ENCODE measurements at regions not wholly inside any gene's neighbourhood (a gene's known extent, or its start where the extent isn't known, plus 50 kb on each side); places are given as distances from the start of the nearest gene placed in this dataset.

DNA sequence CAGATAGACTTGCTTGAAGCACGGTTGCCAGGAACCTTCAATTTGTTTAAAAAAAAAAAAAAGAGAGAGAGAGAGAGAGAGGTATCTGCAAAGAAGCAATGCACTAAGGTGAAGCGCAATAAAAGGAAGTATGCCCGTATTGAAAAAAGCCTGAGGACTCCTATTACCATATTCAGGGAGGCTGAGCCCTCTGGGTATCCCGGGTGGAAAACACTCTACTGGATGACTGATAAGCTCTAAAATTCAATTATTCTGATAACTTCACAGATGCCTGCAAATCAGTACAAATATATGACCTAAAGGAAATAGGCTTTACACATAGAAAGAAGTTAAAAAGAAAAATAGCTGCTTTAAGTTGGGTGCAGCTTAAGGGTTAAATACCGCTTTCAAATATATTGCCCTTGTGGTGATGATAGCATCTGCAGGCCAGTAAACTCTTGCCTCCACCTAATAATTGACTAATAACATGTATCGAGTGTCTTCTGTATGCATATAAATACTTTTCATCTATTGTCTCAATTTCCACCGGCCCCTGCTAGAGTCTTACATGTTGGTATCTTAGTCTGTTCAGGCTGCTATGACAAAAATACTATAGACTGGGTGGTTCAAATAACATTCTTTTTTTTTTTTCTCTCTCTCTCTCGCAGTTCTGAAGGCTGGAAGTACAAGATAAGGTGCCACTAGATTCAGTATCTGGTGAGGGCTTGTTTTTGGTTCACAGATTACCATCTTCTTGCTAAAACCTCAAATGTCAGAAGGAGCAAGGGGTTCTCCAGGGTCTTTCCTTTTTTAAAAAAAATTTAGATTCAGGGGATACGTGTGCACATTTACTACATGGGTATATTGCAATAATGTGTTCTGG is 187.4 kb upstream of the JARID2 start:
- DNase-seq, result no peak

DNA sequence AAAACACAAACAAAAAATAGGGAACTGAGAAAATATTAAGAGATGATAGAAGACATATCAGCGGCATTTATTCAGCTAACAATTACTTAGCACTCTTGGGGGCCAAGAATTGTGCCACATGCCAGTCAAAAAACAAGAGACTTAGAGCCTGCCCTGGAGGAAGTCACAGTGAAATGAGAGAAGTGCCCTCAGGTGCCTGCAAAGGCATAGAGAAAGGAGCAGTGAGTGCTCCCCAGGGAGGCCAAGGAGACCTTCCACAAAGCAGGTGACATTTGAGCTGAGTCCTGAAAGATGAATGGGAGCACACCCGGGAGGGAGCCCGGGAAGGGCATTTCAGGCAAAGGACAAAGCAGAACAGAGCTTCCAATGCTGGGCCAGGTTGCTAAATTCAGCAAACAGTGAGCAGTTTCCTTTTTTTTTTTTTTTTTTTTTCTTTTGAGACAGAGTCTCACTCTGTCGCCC is 184.7 kb upstream of the JARID2 start:
- no peak for DNase-seq

GRCh38 chr6:15061908-15062515 is 183.9 kb upstream of the JARID2 start:
- DNase-seq, result no peak

DNA sequence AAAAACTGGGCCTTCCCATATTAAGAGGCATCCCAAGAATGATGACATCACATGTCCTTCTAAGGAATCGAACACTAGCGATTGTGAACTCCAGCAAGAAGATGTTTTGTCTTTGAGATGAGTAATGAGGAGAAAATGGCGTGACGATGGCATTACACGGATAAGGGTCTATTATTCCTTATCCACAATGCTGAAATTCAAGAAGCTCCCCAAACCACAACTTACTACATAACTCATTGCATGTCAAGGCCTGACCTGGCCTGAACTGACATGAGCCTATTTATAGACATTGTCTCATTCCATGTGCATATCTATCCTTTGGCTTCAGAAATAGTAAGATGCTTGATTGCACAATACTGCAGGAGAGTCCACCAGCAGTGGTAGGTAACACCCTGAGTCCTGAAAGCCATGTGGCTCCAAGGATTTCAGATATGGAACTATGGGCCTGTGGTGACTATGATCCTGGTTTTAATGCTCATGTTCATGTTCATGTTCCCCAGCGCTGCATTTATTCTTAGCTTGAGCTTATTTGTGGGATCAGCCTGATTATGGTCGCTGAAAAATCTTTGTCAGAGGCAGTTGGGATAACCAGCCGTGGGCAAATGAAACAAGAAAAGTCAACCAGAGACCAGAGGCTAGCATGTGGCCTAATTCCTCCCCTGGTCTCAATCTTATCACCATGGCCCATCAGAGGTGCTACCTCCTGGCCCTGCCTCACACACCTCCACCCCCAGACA is 183.2 kb upstream of the JARID2 start:
- DNase-seq, result no peak

DNA sequence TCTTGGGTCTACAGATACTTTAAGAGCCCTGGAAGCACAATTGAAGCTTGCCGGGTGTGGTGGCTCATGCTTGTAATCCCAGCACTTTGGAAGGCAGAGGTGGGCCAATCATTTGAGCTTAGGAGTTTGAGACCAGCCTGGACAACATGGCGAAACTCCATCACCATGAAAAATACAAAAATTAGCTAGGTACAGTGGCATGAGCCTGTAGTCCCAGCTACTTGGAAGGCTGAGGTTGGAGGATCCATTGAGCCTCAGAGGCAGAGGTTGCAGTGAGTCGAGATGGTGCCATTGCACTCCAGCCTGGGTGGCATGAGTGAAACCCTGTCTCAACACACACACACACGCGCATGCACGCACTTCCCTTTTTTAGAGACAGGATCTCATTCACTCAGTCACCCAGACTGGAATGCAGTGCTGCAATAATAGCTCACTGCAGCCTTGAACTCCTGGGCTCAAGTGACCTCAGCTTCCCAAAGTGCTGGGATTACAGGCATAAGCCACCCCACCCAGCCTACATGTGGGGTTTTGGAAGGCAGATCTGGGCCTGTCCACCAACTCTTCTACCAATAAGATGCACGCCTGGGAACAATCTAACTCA is 182.5 kb upstream of the JARID2 start:
- DNase-seq, result no peak

GRCh38 chr6:15065261-15065989 is 180.4 kb upstream of the JARID2 start:
- no peak for DNase-seq

GRCh38 chr6:15066089-15066758 is 179.6 kb upstream of the JARID2 start:
- no peak for DNase-seq

DNA sequence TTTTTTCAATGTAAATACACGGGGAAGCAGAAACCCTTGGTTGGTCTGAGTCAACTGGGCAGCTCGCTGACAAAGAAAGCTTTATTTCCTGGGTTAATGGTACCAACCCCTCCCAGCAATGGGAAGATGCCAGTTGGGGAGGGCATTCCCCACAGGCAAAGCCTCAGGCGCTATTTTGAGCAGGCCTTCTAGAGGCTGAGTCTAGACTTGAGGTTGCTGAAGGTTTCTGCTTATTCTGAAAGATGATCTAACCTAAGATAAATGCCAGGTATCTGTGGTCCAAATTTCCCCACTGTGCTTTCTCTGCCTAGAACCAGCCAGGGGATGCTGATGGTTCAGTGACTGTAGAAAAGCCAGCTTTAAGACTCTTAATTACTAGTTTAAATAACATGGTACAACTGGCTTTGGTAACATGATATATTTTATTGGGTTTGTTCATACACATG is 172.5 kb upstream of the JARID2 start:
- DNase-seq, result no peak

- no peak for DNase-seq
Observed at GRCh38 chr6:15073883-15074465, 171.9 kb upstream of the JARID2 start.

DNA sequence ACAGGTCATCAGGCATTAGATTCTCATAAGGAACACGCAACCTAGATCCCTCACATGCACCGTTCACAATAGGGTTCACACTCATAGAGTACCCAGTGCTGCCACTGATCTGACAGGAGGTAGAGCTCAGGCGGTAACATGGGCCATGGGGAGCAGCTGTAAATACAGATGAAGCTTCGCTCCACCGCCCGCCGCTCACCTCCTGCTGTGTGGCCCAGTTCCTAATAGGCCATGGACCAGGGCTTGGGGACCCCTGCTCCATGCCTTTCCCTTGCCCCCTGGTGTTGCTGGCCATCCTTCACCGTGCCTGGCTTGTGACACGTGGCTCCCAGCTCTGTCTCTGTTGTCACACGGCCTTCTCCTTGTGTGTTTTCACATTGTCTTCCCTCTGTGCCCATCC is 171.1 kb upstream of the JARID2 start:
- no peak for DNase-seq

- no peak for DNase-seq
Observed at GRCh38 chr6:15076565-15076964, 169.3 kb upstream of the JARID2 start.

DNA sequence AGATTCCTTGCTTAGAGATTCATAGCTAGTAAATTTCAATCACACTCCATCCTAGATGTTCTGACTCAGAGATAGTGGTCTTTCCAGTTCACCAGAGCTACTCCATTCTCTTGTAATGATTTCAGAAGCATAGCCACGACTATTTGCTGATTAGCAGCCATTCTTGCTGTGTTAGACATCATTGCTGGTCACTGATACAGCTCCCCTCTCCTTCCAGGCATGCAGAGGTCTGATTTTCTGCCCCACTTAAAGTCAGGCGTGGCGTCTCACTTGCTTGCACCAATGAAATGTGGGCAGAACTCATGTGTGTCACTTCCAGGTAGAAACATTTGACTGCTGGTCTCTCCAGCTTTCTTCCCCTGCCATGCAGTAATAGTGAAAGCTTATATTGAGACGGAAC is 168.9 kb upstream of the JARID2 start:
- no peak for DNase-seq

DNA sequence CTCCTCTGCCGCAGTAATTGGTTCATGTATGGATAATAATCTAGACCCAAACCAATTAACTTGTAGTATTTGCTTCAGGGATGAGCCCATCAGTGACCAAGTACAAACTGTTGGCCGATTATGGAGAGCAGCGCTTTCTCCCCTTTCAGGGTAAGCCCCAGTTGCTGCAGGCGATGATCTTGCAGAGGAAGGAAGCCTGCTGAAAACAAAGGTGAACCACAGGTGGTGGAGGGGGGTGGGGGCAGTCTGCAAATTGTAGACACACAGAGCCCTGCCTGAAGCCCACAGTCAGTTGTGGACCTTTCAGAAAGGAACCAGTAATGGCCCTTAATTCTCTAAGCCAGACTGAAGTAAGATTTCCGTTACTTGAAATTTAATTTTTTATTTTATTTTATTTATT is 167.9 kb upstream of the JARID2 start:
- DNase-seq, result no peak

DNA sequence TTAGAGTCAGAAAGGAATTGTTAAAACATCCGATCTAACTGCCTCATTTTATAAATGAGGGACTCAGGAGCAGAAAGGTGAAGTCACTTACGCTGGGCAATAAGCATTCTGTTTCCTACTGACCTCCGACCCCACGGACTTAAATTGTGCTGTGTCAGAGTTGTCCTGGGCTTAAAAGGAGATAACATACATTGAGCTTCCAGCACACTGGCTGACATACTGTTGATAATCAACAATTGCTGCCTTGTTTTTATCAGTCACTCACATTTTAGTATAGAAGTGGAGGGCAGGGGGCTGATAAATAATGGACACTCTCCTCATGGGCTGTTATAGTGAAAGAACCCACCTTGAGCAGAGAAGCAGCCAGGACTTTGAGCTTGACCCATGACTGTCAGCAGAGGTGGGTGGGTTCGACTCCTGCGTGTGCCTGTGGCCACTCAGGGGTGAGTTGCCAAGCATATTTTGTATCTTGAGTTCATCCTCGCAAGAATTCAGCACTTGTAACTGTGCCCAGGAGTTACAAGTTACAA is 166.5 kb upstream of the JARID2 start:
- no peak for DNase-seq

DNA sequence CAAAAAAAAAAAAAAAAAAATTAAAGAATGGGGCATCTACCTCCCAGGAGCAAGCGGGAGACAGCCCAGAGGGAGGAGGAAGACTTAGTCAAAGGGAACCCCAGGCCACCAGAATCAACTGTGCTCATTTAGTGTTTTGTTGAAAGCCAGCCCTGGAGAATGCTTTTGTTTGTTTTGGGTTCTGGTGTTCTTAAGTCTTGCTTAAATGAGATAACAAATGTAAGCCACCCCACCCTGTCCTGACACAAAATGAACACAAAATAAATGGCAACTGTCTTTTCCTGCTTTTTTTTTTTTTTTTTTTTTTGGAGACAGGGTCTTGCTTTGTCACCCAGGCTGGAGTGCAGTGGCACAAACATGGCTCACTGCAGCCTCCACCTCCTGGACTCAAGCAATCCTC is 165.0 kb upstream of the JARID2 start:
- DNase-seq, result no peak

DNA sequence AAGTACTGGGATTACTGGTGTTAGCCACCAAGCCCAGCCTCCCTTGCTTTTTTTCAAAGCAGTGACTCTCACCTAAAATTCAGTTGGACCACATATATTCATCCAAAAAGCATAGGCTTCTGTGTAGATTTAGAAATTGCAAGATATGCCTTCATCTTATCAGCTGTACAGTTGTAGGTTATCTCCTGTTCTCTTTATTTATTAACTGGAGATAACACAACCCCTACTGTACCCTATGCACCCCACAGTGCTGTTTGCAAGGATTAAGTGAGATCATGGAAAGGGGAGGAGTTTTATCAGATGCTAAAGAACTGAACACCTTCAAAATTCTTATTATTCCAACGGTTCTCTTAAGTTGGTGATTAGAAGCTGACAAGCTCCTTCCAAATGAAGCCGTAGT is 164.4 kb upstream of the JARID2 start:
- no peak for DNase-seq

DNA sequence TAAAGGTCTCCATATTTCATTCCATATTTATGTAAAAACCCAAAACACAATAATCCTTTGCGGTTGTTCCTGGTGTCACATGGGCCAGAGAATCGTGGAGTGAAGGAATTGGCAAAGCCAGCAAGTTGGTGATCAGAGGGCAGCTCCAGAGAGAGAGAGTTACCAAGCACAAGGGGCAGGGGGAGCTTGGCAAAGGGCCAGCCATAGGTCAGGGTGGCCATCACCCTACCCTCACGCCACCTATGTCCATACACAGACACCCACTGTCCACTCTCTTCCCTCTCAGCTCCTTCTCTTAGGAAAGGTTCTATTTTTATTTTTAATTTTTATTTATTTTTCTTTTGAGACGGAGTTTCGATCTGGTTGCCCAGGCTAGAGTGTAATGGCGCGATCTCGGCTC is 163.2 kb upstream of the JARID2 start:
- no peak for DNase-seq

- no peak for DNase-seq
Observed at GRCh38 chr6:15086348-15087158, 159.3 kb upstream of the JARID2 start.

GRCh38 chr6:15087186-15087589 is 158.7 kb upstream of the JARID2 start:
- DNase-seq, result no peak

DNA sequence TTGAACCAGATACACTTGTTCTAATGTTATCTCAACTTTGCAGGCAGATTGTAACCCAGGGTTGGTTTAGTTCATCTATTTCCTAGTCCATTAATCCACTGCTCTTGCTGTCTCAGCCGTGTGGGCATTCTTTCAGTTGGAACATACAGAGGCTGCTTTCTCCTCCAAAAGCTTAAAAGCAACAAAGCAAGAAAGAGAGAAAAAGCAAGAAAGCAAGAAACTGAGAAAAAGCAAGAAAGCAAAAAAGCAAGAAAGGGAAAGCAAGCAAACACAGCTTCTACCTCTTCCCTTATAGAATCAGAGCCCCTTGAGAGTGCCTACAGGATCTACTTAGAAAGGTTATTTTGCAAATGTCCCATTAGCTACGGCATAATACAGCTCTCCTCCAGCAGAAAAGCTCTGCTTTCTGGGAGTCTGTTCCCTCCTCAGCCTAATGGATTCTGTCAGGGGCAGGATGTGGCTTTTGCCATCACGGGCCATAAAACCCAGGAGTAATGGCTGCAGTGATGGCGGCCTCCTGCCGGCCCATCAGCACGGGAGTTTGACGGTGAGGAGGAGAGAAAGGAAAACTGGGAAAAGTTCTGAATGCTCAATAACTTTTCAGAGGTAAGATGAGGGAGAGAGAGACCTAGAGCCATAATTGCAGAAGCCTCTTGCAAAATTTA is 156.8 kb upstream of the JARID2 start:
- no peak for DNase-seq

Data from activated CD4-positive, alpha-beta T cell treated with anti-CD3 and anti-CD28 coated beads for 4 hours (primary cell).